ENCODE measurements at regions not wholly inside any gene's neighbourhood (a gene's known extent, or its start where the extent isn't known, plus 50 kb on each side); places are given as distances from the start of the nearest gene placed in this dataset.

- no peak for DNase-seq
Measured at GRCh38 chr17:79215631-79216030, 141.0 kb downstream of the ENGASE start.

- no peak for DNase-seq
Measured at GRCh38 chr17:79214940-79215604, 140.4 kb downstream of the ENGASE start.

GRCh38 chr17:79214459-79214858, 139.8 kb downstream of the ENGASE start:
- no peak for DNase-seq

- no peak for DNase-seq
Measured at GRCh38 chr17:79213305-79213704, 138.7 kb downstream of the ENGASE start.

- DNase-seq: no peak
Measured at GRCh38 chr17:79212149-79213087, 137.8 kb downstream of the ENGASE start.

GRCh38 chr17:79211061-79211770, 136.6 kb downstream of the ENGASE start:
- DNase-seq: no peak

GRCh38 chr17:79210638-79211037, 136.0 kb downstream of the ENGASE start:
- DNase-seq: no peak

GRCh38 chr17:79207960-79208359, 133.3 kb downstream of the ENGASE start:
- no peak for DNase-seq

- DNase-seq: no peak
Measured at GRCh38 chr17:79205688-79206205, 131.1 kb downstream of the ENGASE start.

- DNase-seq: no peak
Measured at GRCh38 chr17:79204261-79204660, 129.6 kb downstream of the ENGASE start.

- no peak for DNase-seq
Measured at GRCh38 chr17:79203657-79204056, 129.0 kb downstream of the ENGASE start.

- DNase-seq: no peak
Measured at GRCh38 chr17:79203016-79203415, 128.4 kb downstream of the ENGASE start.

- DNase-seq: no peak
Measured at GRCh38 chr17:79202480-79202879, 127.9 kb downstream of the ENGASE start.

- no peak for DNase-seq
Measured at GRCh38 chr17:79201536-79202227, 127.1 kb downstream of the ENGASE start.

GRCh38 chr17:79201119-79201518, 126.5 kb downstream of the ENGASE start:
- no peak for DNase-seq

- DNase-seq: no peak
Measured at GRCh38 chr17:79196913-79197312, 122.3 kb downstream of the ENGASE start.

- DNase-seq: no peak
Measured at GRCh38 chr17:79192503-79193351, 118.1 kb downstream of the ENGASE start.

GRCh38 chr17:79191270-79191934, 116.8 kb downstream of the ENGASE start:
- no peak for DNase-seq

GRCh38 chr17:79189305-79189704, 114.7 kb downstream of the ENGASE start:
- DNase-seq: no peak

GRCh38 chr17:79188685-79189084, 114.1 kb downstream of the ENGASE start:
- DNase-seq: no peak

GRCh38 chr17:79188048-79188447, 113.4 kb downstream of the ENGASE start:
- no peak for DNase-seq

Measured in activated effector memory CD4-positive, alpha-beta T cell treated with Interleukin-2 at 50 U/mL for 16 hours (primary cell).